K562 (cell line): ENCODE measurements at regions not wholly inside any gene's neighbourhood (a gene's known extent, or its start where the extent isn't known, plus 50 kb on each side); places are given as distances from the start of the nearest gene placed in this dataset.

Experiments used
- ATAC-seq: fragments of 200-7000 bp; cut with Tn5 transposase; 3 replicates; pipeline ENCODE4 v1.9.1; 2020; ENCODE audit warnings: moderate library complexity
- BruUV-seq: library from RNA; stranded (reverse); fragments of 400-500 nt; replicated peaks from 2 replicates; lab custom pipeline; 2021; lab: Mats Ljungman, UMichigan
- CTCF ChIA-PET: fragments of 300-600 bp; formaldehyde crosslinking; extraction: SDS; loops from one replicate; lab custom pipeline; 2021; ENCODE audit warnings: low intra/inter-chr PET ratio; lab: Yijun Ruan, JAX
- POLR2A ChIA-PET: fragments of 300-600, 350-650 bp; sonication (Branson Sonifier 250); formaldehyde crosslinking; extraction: SDS; loops from one replicate; lab custom pipeline; 2021; ENCODE audit warnings: antibody characterized with exemption, inconsistent platforms; lab: Yijun Ruan, JAX
- DNase-seq, 4 experiments: peaks; one replicate each; pipeline versions ENCODE4 v3.0.0 to v3.0.0-alpha.2; 2011 to 2018; ENCODE audit warnings: low spot score in 3 of 4, mixed read lengths in 3 of 4; ENCODE audit errors: extremely low read depth in 1 of 4
- FAIRE-seq: peaks from 2 replicates; lab custom pipeline; 2011; peaks lifted over from hg19 to GRCh38; lab: Jason Lieb, UNC
- H2AFZ ChIP-seq: 2 replicates; pipeline ENCODE4 v1.6.0; 2011; ENCODE audit warnings: low read depth, low read length, control low read depth, inconsistent platforms
- H3K27ac ChIP-seq: fragments of 200-600 bp; 3 replicates; pipeline ENCODE4 v1.8.0; 2011; ENCODE audit warnings: low read depth, mild to moderate bottlenecking, control low read depth, inconsistent platforms, low read length, moderate library complexity, mixed read lengths; ENCODE audit errors: extremely low read depth
- H3K27me3 ChIP-seq, 2 experiments: fragments of 300-600 bp in 1 of 2; 2 replicates in 1 of 2; 3 replicates in 1 of 2; pipeline versions ENCODE4 v1.6.0 to v1.8.0; 2011; ENCODE audit warnings: inconsistent platforms in 2 of 2, low read length in 2 of 2, mild to moderate bottlenecking in 1 of 2, mixed read lengths in 1 of 2, moderate library complexity in 1 of 2; ENCODE audit not compliant: control insufficient read depth in 2 of 2, insufficient read depth in 2 of 2
- H3K36me3 ChIP-seq: fragments of 300-600 bp; 3 replicates; pipeline ENCODE4 v1.8.0; 2011; ENCODE audit warnings: mild to moderate bottlenecking, low read length, inconsistent platforms; ENCODE audit not compliant: control insufficient read depth, insufficient read depth
- H3K4me1 ChIP-seq, 2 experiments: fragments of 200-600 bp in 1 of 2; replicated peaks in 1 of 2; 2 replicates in 1 of 2; 3 replicates in 1 of 2; pipeline versions ENCODE4 v1.5.1 to v1.8.0; 2011; ENCODE audit warnings: inconsistent platforms in 2 of 2, low read length in 2 of 2, mild to moderate bottlenecking in 1 of 2, mixed read lengths in 1 of 2, moderate library complexity in 1 of 2; ENCODE audit not compliant: control insufficient read depth in 2 of 2, insufficient read depth in 2 of 2
- H3K4me2 ChIP-seq: 2 replicates; pipeline ENCODE4 v1.6.1; 2011; ENCODE audit warnings: low read length, control low read depth, inconsistent platforms, mixed read lengths; ENCODE audit not compliant: insufficient read depth
- H3K4me3 ChIP-seq: fragments of 200-600 bp; sonication (generic), shearing (Covaris generic); 2 replicates; pipeline ENCODE4 v1.5.1; 2016; ENCODE audit warnings: control low read depth, inconsistent platforms
- H3K79me2 ChIP-seq: fragments of 200-600 bp; 3 replicates; pipeline ENCODE4 v1.8.0; 2011; ENCODE audit warnings: low read length, inconsistent platforms; ENCODE audit not compliant: control insufficient read depth, insufficient read depth
- H3K9ac ChIP-seq, 2 experiments: 2 replicates each; pipeline versions ENCODE4 v1.6.0 to v1.6.1; 2011; ENCODE audit warnings: low read depth in 2 of 2, low read length in 2 of 2, control low read depth in 1 of 2, inconsistent platforms in 1 of 2, mild to moderate bottlenecking in 1 of 2, mixed read lengths in 1 of 2; ENCODE audit not compliant: insufficient read depth in 1 of 2
- H3K9me1 ChIP-seq: one replicate; pipeline ENCODE4 v1.6.0; 2011; ENCODE audit warnings: inconsistent platforms, mild to moderate bottlenecking, low read length, moderate library complexity; ENCODE audit not compliant: control insufficient read depth, insufficient read depth
- H3K9me3 ChIP-seq: replicated peaks from 2 replicates; pipeline ENCODE4 v1.5.1; 2011; ENCODE audit warnings: low read depth, low read length, inconsistent platforms; ENCODE audit not compliant: control insufficient read depth, insufficient read depth
- H4K20me1 ChIP-seq: replicated peaks from 2 replicates; pipeline ENCODE4 v1.6.1; 2011; ENCODE audit warnings: low read length, inconsistent platforms, mixed read lengths; ENCODE audit not compliant: control insufficient read depth, insufficient read depth
- CREB1 ChIP-seq, 2 experiments: sonication (generic) in 1 of 2; formaldehyde crosslinking in 1 of 2; IDR thresholded peaks; 2 replicates each; pipeline versions ENCODE4 v1.6.1 to v1.8.0; 2012 to 2022; ENCODE audit warnings: inconsistent platforms in 1 of 2, mild to moderate bottlenecking in 1 of 2, missing genetic modification reagents in 1 of 2, moderate library complexity in 1 of 2
- CSDE1 ChIP-seq, 2 experiments: fragments of 450-650 bp; IDR thresholded peaks; 2 replicates each; pipeline ENCODE4 v1.6.1; 2016; ENCODE audit warnings: mild to moderate bottlenecking in 1 of 2
- DPF2 ChIP-seq: fragments of 450-650 bp; IDR thresholded peaks from 2 replicates; pipeline ENCODE4 v1.6.1; 2016
- GATA2 ChIP-seq: sonication (generic); formaldehyde crosslinking; IDR thresholded peaks from 2 replicates; pipeline ENCODE4 v1.4.0; 2020; ENCODE audit warnings: mild to moderate bottlenecking, missing genetic modification reagents
- HMBOX1 ChIP-seq: sonication (generic); IDR thresholded peaks from 2 replicates; pipeline ENCODE4 v1.6.1; 2016
- KLF1 ChIP-seq: fragments of 450-650 bp; IDR thresholded peaks from 2 replicates; pipeline ENCODE4 v1.6.1; 2016; ENCODE audit warnings: missing genetic modification characterization, missing compliant biosample characterization
- LARP7 ChIP-seq: fragments of 450-650 bp; IDR thresholded peaks from 2 replicates; pipeline ENCODE4 v1.6.1; 2016
- MAFF ChIP-seq: IDR thresholded peaks from 2 replicates; pipeline ENCODE4 v1.6.1; 2012; ENCODE audit warnings: low read length, improper control_type of control experiment
- NFE2L1 ChIP-seq: fragments of 450-650 bp; IDR thresholded peaks from 2 replicates; pipeline ENCODE4 v1.6.1; 2016; ENCODE audit warnings: missing genetic modification characterization, low read depth, mild to moderate bottlenecking, missing compliant biosample characterization, moderate library complexity, borderline replicate concordance
- NR2C1 ChIP-seq, 2 experiments: fragments of 450-650 bp; IDR thresholded peaks; 2 replicates each; pipeline ENCODE4 v1.6.1; 2017; ENCODE audit warnings: mild to moderate bottlenecking in 2 of 2, antibody characterized with exemption in 1 of 2, inconsistent platforms in 1 of 2, missing compliant biosample characterization in 1 of 2, missing genetic modification characterization in 1 of 2
- PCBP1 ChIP-seq: fragments of 200-400 bp; formaldehyde crosslinking; IDR thresholded peaks from 2 replicates; pipeline ENCODE4 v1.6.1; 2018; ENCODE audit warnings: mild to moderate bottlenecking, low read depth, low read length; ENCODE audit not compliant: poor library complexity, severe bottlenecking
- POLR2AphosphoS2 ChIP-seq: IDR thresholded peaks from 2 replicates; pipeline ENCODE4 v1.6.1; 2012; ENCODE audit warnings: low read length, improper control_type of control experiment
- PRDM10 ChIP-seq: fragments of 450-650 bp; IDR thresholded peaks from 2 replicates; pipeline ENCODE4 v1.6.1; 2018; ENCODE audit not compliant: partially characterized antibody
- RCOR1 ChIP-seq, 2 experiments: IDR thresholded peaks; 2 replicates each; pipeline ENCODE4 v1.6.1; 2012; ENCODE audit warnings: low read depth in 2 of 2, low read length in 2 of 2, borderline replicate concordance in 1 of 2, improper control_type of control experiment in 1 of 2
- SMARCC2 ChIP-seq: fragments of 450-650 bp; IDR thresholded peaks from 2 replicates; pipeline ENCODE4 v1.6.1; 2017; ENCODE audit warnings: antibody characterized with exemption, moderate library complexity, mild to moderate bottlenecking, low read depth
- ZC3H8 ChIP-seq: fragments of 450-650 bp; IDR thresholded peaks from 2 replicates; pipeline ENCODE4 v1.6.1; 2017
- ZNF511 ChIP-seq: sonication (generic); formaldehyde crosslinking; IDR thresholded peaks from 2 replicates; pipeline ENCODE4 v1.8.0; 2022; ENCODE audit warnings: mild to moderate bottlenecking, missing genetic modification reagents
- ZNF655 ChIP-seq: fragments of 250-450 bp; sonication (Bioruptor Pico); IDR thresholded peaks from 2 replicates; pipeline ENCODE4 v1.5.0; 2021
- WGBS: fragments of 100-300 bp; shearing (Covaris generic); methylation state at CpG from one replicate; pipeline ENCODE4 v1.1.6; 2016; ENCODE audit warnings: low coverage, mixed read lengths; ENCODE audit not compliant: insufficient coverage; ENCODE audit errors: missing lambda C conversion rate; 5-methylcytosine and 5-hydroxymethylcytosine counted together
- in situ Hi-C: fragments of 300-500 bp; cut with MboI; formaldehyde crosslinking; loops from 4 replicates; pipeline ENCODE4 v1.15.0; 2018; ENCODE audit warnings: inconsistent platforms, mixed read lengths
- intact Hi-C: fragments of 100-400 bp; cut with micrococcal nuclease; formaldehyde crosslinking; loops from 2 replicates; pipeline ENCODE4 v1.14.2; 2022

- Histone ChIP-seq H3K9me3 (peaks cover 9% of the 10 kb centered on the region), H4K20me1 (no peaks in the 10 kb centered on the region), H3K27ac (peak overlapping the region; percentile 94), H3K9ac (peak overlapping the region in 1 of 2 experiments; percentile 29; a peak in 2 of 4 replicates), H3K4me3 (no peak overlapping the region), H3K9me1 (no peaks in the 10 kb centered on the region), H3K27me3 (no peaks in the 10 kb centered on the region), H3K79me2 (no peaks in the 10 kb centered on the region), H3K4me2 (no peak overlapping the region), H2AFZ (no peak overlapping the region), H3K4me1 (peaks cover 17 to 52% of the 10 kb centered on the region in 2 experiments), H3K36me3 (no peaks in the 10 kb centered on the region)
- CTCF ChIA-PET, result no interaction called here
- in situ Hi-C loops (no loop called here), intact Hi-C loops (loop anchor here (10.0 kb wide), 1 partner anchor 310 kb away; no protein-coding TSS in a partner anchor)
- peak; percentile 24; the same call in 2 of the 3 replicates for ATAC-seq
- POLR2A ChIA-PET, result interaction anchor here (0.6 to 1.7 kb wide), 4 partner anchors 10 to 301 kb away, joined by 4 to 16 read pairs (median 8); no protein-coding TSS in a partner anchor
- DNase-seq, result peak in 1 of 4 experiments; percentile 62
- 12% methylated on average over 2 of the region's 2 CpGs for WGBS
- no peak for FAIRE-seq
- BruUV-seq, result no TSS peak
- TF ChIP-seq PRDM10 (no peak), HMBOX1 (no peak), RCOR1 (IDR thresholded peaks at IDR 0.05; ENCODE audit: borderline replicate concordance in 1 of 2, low read depth in 2 of 2, low read length in 2 of 2) (no peak), CSDE1 (IDR thresholded peaks at IDR 0.05) (0 out of 4 replicates have a peak, but pooled peaks of 1 of the 2 experiments have one; percentile 12), DPF2 (no peak), NFE2L1 (tag) (no peak), CREB1 (IDR thresholded peaks at IDR 0.05) (no peak), CREB1 (CRISPR knock-in tag; IDR thresholded peaks at IDR 0.05) (no peak), LARP7 (peak; percentile 37; the same call in 1 of the 2 replicates), GATA2 (CRISPR knock-in tag) (no peak), ZNF511 (CRISPR knock-in tag) (no peak), KLF1 (tag) (no peak), NR2C1 (IDR thresholded peaks at IDR 0.05) (no peak), NR2C1 (tag; IDR thresholded peaks at IDR 0.05) (no peak), SMARCC2 (no peak), PCBP1 (no peak), MAFF (no peak), ZC3H8 (no peak), POLR2AphosphoS2 (no peak), ZNF655 (CRISPR knock-in tag) (no peak)
These were observed 605.1 kb upstream of the KLF4 start for GRCh38 chr9:108094676-108094993.
